ENCODE measurements at regions not wholly inside any gene's neighbourhood (a gene's known extent, or its start where the extent isn't known, plus 50 kb on each side); places are given as distances from the start of the nearest gene placed in this dataset.

GRCh38 chr22:22123118-22123959, 121.2 kb upstream of the VPREB1 start:
- Histone ChIP-seq H3K27me3 (ENCODE audit: control insufficient read depth in 4 of 4, insufficient read depth in 4 of 4, low read length in 3 of 4) (no peaks in the 10 kb centered on the region), H3K4me3 (ENCODE audit: low read depth in 1 of 3, low read length in 3 of 3) (no peak overlapping the region), H3K9ac (ENCODE audit: low read depth in 1 of 2, low read length in 2 of 2) (no peak overlapping the region), H3K27ac (ENCODE audit: low read depth in 1 of 2, low read length in 2 of 2) (no peak overlapping the region), H3K36me3 (ENCODE audit: control insufficient read depth in 4 of 4, insufficient read depth in 3 of 4, low read depth in 1 of 4, low read length in 3 of 4) (no peaks in the 10 kb centered on the region), H3K9me3 (ENCODE audit: control insufficient read depth in 4 of 4, low read length in 3 of 4) (no peaks in the 10 kb centered on the region), H3K4me1 (ENCODE audit: control insufficient read depth in 4 of 4, insufficient read depth in 4 of 4, low read length in 3 of 4) (no peaks in the 10 kb centered on the region)
- TF ChIP-seq NR2F2 (IDR thresholded peaks at IDR 0.05) (no peak), JUND (IDR thresholded peaks at IDR 0.05) (no peak), ZBTB33 (IDR thresholded peaks at IDR 0.05) (no peak), HNF4G (IDR thresholded peaks at IDR 0.05) (no peak), EGR1 (IDR thresholded peaks at IDR 0.05; ENCODE audit: low read depth in 2 of 2) (no peak), YY1 (IDR thresholded peaks at IDR 0.05) (no peak), TAF1 (conservative IDR thresholded peaks at IDR 0.05) (no peak), HNF4A (conservative IDR thresholded peaks at IDR 0.05) (no peak), FOXA2 (IDR thresholded peaks at IDR 0.05) (no peak), SP1 (IDR thresholded peaks at IDR 0.05) (no peak), RXRA (IDR thresholded peaks at IDR 0.05) (no peak), FOXA1 (IDR thresholded peaks at IDR 0.05) (no peak), MAX (IDR thresholded peaks at IDR 0.05) (no peak), ATF3 (IDR thresholded peaks at IDR 0.05) (no peak), RAD21 (IDR thresholded peaks at IDR 0.05) (no peak), GABPA (IDR thresholded peaks at IDR 0.05 in 1 of 2, conservative IDR thresholded peaks at IDR 0.05 in 1 of 2) (no peak)
- TF ChIP-seq, protein P1, sequence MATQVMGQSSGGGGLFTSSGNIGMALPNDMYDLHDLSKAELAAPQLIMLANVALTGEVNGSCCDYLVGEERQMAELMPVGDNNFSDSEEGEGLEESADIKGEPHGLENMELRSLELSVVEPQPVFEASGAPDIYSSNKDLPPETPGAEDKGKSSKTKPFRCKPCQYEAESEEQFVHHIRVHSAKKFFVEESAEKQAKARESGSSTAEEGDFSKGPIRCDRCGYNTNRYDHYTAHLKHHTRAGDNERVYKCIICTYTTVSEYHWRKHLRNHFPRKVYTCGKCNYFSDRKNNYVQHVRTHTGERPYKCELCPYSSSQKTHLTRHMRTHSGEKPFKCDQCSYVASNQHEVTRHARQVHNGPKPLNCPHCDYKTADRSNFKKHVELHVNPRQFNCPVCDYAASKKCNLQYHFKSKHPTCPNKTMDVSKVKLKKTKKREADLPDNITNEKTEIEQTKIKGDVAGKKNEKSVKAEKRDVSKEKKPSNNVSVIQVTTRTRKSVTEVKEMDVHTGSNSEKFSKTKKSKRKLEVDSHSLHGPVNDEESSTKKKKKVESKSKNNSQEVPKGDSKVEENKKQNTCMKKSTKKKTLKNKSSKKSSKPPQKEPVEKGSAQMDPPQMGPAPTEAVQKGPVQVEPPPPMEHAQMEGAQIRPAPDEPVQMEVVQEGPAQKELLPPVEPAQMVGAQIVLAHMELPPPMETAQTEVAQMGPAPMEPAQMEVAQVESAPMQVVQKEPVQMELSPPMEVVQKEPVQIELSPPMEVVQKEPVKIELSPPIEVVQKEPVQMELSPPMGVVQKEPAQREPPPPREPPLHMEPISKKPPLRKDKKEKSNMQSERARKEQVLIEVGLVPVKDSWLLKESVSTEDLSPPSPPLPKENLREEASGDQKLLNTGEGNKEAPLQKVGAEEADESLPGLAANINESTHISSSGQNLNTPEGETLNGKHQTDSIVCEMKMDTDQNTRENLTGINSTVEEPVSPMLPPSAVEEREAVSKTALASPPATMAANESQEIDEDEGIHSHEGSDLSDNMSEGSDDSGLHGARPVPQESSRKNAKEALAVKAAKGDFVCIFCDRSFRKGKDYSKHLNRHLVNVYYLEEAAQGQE (IDR thresholded peaks at IDR 0.05), result no peak
- TF ChIP-seq, protein P2, sequence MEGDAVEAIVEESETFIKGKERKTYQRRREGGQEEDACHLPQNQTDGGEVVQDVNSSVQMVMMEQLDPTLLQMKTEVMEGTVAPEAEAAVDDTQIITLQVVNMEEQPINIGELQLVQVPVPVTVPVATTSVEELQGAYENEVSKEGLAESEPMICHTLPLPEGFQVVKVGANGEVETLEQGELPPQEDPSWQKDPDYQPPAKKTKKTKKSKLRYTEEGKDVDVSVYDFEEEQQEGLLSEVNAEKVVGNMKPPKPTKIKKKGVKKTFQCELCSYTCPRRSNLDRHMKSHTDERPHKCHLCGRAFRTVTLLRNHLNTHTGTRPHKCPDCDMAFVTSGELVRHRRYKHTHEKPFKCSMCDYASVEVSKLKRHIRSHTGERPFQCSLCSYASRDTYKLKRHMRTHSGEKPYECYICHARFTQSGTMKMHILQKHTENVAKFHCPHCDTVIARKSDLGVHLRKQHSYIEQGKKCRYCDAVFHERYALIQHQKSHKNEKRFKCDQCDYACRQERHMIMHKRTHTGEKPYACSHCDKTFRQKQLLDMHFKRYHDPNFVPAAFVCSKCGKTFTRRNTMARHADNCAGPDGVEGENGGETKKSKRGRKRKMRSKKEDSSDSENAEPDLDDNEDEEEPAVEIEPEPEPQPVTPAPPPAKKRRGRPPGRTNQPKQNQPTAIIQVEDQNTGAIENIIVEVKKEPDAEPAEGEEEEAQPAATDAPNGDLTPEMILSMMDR (IDR thresholded peaks at IDR 0.05; ENCODE audit: low read depth, low read length, missing input control), result no peak
- no peak for DNase-seq (ENCODE audit: low spot score)
- whole genome bisulfite sequencing, result 79% methylated on average over 16 of the region's 16 CpGs
